GM19372 (cell line): ENCODE measurements at regions not wholly inside any gene's neighbourhood (a gene's known extent, or its start where the extent isn't known, plus 50 kb on each side); places are given as distances from the start of the nearest gene placed in this dataset.
A peak's percentile ranks its signal among the peaks of the same experiment; 100 is the strongest.

Experiments used
- ATAC-seq: cut with Tn5 transposase; IDR thresholded peaks from one replicate; pipeline ENCODE4 v1.9.1; 2021; ENCODE audit warnings: mild to moderate bottlenecking, low read depth, moderate library complexity; ENCODE audit not compliant: unreplicated experiment

- ATAC-seq, result no peak
These were observed 194.2 kb downstream of the NHLRC3 start for GRCh38 chr13:39232401-39232980.

DNA sequence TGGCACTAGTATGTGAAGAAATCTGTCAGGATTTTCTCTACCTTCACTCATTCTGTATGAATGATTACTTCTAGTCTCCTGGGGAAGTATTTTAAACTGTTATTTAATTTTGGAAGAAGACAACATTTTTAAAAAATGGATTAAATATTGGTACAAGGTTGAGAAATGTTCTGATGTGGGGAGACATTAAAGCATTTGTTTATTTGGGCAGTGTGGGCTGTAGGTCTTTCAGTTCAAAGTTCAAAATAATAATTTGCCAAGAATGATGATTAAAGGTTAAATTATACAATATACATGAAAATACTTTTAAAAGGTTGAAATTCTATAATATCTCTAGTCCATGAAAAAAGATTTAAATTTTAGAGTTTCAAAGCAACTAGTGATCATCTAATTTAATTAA is 194.7 kb downstream of the NHLRC3 start:
- no peak for ATAC-seq

- ATAC-seq, result no peak
These were observed 195.3 kb downstream of the NHLRC3 start for GRCh38 chr13:39233519-39233918.

DNA sequence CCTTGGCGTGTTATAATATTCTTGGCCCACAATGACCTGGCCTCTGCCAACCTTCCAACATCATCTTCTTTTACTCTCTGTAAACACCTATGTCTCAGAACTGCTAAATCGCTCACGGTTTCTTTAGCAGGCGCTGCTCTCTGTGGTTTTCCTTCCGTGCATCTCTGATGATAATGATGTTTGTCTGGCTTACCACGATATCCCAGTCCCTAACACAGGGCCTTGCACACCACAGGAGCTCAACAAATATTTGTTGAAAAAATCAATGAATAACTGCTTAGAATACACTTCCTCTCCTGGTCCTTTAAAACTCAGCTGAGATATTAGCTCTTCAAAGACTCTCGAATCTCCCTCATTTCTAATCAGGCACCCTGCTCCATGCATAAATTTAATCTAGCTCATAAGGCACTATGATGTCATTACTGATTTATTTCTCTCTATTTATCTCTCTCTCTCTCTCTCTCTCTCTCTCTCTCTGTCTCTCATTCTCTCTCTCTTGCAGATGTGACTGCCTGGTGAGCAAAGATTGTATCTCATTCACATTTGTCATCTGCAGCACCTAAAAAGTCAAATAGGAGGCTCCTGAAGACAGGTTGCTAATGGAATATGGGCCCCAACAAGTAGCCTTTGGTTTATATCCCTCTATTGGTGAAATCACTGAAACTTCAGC is 206.4 kb downstream of the NHLRC3 start:
- ATAC-seq, result no peak

GRCh38 chr13:39245688-39246087 is 207.4 kb downstream of the NHLRC3 start:
- no peak for ATAC-seq

GRCh38 chr13:39249982-39250381 is 211.7 kb downstream of the NHLRC3 start:
- no peak for ATAC-seq

DNA sequence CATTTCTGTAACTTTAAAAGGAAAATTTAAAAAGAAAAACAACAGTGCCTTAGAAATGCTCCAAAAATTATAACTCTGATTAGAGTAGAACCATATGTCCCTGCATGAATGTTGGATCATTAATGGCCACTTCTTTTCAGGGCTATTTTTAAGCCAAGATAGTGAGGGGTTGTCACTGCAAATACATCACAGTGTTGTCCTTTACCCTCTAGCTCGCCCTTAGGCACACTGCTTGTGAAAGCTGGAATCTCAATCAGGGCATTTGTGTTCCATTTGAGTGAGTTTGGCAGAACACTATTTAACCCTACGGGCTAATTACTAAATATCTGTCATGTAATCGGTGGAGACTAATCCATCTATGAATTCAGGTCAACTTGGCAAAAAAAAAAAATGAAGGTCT is 212.2 kb downstream of the NHLRC3 start:
- ATAC-seq, result no peak

- ATAC-seq, result no peak
These were observed 213.1 kb downstream of the NHLRC3 start for GRCh38 chr13:39251340-39251739.

GRCh38 chr13:39253774-39254173 is 215.5 kb downstream of the NHLRC3 start:
- no peak for ATAC-seq

- ATAC-seq, result no peak
These were observed 216.3 kb downstream of the NHLRC3 start for GRCh38 chr13:39254601-39255000.

DNA sequence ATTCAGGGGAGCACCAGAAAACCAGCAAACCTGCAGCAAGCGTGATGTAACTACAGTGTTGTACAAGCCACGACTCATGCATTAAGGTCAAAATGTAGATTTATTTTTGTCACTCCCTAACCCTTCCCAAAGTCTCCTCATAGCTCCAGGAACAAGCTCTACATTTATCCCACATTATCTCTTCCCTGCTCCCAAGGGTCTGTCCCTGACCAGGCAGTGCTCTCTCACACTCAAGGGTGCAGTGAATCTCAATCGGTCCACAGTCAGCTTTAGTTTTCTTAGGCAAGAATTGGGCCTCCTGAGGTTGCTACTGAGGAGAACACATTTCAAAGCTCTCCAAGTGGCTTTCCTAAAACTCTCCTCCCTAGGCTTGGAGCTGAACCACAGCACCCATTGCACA is 219.4 kb downstream of the NHLRC3 start:
- no peak for ATAC-seq

GRCh38 chr13:39259371-39260140 is 221.3 kb downstream of the NHLRC3 start:
- peak; percentile 60 for ATAC-seq

GRCh38 chr13:39263033-39263432 is 224.8 kb downstream of the NHLRC3 start:
- ATAC-seq, result peak; percentile 81

- no peak for ATAC-seq
These were observed 225.3 kb downstream of the NHLRC3 start for GRCh38 chr13:39263531-39263930.

DNA sequence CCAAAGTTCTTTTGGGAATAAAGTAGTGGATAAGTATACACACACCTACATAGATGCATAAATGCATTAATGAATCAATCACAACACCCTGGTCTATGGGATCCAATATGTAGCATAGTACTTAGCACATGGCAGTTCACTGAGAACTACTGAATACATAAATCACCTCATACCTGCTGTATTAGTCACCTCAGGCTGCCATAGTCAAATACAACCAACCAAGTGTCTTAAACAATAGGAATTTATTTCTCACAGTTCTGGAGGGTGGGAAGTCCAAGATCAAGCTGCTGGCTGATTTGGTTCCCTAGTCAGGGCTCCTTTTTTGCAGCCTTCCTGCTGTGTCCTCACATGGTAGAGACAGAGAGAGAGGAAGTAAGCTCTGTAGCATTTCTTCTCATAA is 228.2 kb downstream of the NHLRC3 start:
- no peak for ATAC-seq

- no peak for ATAC-seq
These were observed 230.1 kb downstream of the NHLRC3 start for GRCh38 chr13:39268398-39268797.

GRCh38 chr13:39269004-39269403 is 230.7 kb downstream of the NHLRC3 start:
- no peak for ATAC-seq

- no peak for ATAC-seq
These were observed 231.2 kb downstream of the NHLRC3 start for GRCh38 chr13:39269411-39269810.

GRCh38 chr13:39272994-39273393 is 234.7 kb downstream of the NHLRC3 start:
- ATAC-seq, result no peak

DNA sequence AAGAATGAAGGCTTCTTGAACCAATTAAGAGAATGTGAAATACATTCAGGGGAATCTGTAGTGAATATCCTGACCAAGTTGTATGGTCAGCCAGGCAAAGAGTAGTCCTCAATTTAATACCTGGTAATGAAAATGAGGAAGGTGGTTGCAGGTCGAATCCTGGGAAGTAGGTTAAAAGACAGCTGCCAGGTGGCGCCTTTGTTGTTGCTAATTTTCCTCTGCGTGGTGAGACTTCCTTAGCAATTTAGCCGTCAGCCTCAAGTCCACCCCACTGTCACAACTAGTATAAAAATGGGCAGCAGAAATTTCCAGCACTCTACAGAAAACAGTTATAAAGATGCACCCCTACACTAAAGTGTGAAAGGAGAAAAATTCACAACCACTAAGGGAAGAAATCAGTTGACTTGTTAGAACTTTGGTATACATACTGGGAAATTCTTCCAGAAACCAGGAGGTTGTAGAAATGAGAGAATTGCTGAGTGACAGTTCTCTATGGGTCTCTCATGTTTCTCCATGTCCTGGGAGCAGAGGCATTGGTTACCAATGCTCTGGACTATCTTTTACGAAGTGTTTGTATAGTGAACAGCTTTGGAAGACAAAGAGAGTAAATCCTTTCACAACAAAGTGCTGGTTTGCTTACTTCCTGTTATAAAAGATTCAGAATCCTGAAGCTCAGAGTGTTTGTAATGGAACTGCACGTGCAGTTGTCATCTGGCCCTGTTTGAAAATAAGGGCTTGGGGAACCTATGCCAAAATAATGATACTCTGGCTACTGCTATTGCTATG is 235.9 kb downstream of the NHLRC3 start:
- ATAC-seq, result no peak

GRCh38 chr13:39274739-39275325 is 236.6 kb downstream of the NHLRC3 start:
- no peak for ATAC-seq
